AG04449 (cell line): ENCODE measurements at regions not wholly inside any gene's neighbourhood (a gene's known extent, or its start where the extent isn't known, plus 50 kb on each side); places are given as distances from the start of the nearest gene placed in this dataset.

Experiments
- CTCF ChIA-PET: fragments of 350-600 bp; formaldehyde crosslinking; extraction: SDS; loops from one replicate; lab custom pipeline; 2021; ENCODE audit warnings: antibody characterized with exemption; lab: Yijun Ruan, JAX
- POLR2A ChIA-PET: fragments of 400-600, 350-600 bp; formaldehyde crosslinking; extraction: SDS; loops from one replicate; lab custom pipeline; 2020; ENCODE audit warnings: antibody characterized with exemption, inconsistent platforms; lab: Yijun Ruan, JAX
- DNase-seq: peaks from one replicate; pipeline ENCODE4 v3.0.0-alpha.2; 2010; ENCODE audit warnings: low read depth, low spot score
- H3K4me3 ChIP-seq: 2 replicates; pipeline ENCODE4 v1.5.1; 2011; ENCODE audit warnings: low read depth, mild to moderate bottlenecking, control low read depth, low read length
- TF ChIP-seq, protein P1 (sequence below): IDR thresholded peaks from one replicate; pipeline ENCODE4 v1.5.1; 2011; ENCODE audit warnings: mild to moderate bottlenecking, moderate library complexity, low read length, control low read depth, inconsistent platforms; ENCODE audit not compliant: insufficient read depth; ENCODE audit errors: missing control alignments

DNA sequence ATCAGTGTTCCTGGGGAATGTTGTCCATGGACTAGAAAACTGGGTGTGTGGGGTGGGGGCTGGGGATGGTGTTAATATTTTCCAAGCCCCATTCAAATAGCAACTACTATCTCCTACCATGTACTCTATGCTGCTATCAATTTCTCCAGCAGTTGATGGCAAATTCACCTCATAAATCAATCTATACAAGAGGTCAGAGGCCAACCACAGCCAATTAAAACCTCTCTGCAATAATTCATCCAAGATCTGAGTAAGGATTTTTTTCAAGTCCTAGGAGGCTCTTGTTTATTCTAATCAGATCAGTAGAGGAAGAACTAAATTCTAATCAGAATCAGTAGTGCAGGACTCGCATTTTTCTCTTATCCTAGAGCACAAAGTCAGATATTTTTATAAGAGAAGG, 73.4 kb upstream of the WT1 start:
- TF ChIP-seq, protein P1, sequence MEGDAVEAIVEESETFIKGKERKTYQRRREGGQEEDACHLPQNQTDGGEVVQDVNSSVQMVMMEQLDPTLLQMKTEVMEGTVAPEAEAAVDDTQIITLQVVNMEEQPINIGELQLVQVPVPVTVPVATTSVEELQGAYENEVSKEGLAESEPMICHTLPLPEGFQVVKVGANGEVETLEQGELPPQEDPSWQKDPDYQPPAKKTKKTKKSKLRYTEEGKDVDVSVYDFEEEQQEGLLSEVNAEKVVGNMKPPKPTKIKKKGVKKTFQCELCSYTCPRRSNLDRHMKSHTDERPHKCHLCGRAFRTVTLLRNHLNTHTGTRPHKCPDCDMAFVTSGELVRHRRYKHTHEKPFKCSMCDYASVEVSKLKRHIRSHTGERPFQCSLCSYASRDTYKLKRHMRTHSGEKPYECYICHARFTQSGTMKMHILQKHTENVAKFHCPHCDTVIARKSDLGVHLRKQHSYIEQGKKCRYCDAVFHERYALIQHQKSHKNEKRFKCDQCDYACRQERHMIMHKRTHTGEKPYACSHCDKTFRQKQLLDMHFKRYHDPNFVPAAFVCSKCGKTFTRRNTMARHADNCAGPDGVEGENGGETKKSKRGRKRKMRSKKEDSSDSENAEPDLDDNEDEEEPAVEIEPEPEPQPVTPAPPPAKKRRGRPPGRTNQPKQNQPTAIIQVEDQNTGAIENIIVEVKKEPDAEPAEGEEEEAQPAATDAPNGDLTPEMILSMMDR: no peak
- no peak overlapping the region for H3K4me3 ChIP-seq
- DNase-seq: no peak
- POLR2A ChIA-PET: no interaction called here
- CTCF ChIA-PET: no interaction called here

DNA sequence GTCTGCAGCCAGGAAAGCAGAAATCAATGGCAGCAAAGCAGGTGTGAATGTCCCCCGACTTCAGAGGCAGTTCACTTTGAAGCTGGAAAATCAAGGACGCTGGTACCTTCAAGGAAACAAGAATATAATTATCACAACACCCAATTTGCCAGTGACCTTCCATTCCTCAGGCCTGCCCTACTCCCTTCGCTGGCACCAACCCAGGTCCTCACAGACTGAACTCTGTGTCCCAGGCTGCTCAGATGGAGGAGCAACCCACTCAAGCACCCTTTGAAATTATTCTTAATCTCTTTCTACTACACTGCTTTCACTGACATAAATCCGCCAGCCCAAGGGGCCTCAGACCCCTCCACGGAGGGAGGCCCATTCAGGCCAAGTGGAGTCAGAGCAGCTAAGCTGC, 64.7 kb upstream of the WT1 start:
- ChIA-PET POLR2A (no interaction called here), CTCF (no interaction called here)

DNA sequence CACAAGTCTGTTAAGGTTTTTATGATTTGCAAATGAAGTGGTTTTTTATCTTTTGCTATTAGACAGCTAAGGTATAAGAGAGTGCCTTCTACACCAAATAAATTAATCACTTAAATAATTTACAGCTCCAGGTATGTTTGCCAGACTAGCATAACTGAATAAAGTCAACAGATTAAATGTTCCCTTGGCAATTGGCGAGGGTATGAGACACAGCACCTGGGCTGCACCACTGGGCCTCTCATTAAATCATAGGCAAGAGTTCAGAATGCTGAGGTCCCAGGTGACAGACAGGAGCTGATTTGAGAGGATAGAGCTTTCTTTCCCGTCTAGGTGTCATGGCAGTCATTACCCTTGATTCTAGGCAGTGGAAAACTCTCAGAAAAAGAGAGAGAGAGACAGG, 62.6 kb upstream of the WT1 start:
- CTCF ChIA-PET: no interaction called here
- no peak for DNase-seq
- POLR2A ChIA-PET: no interaction called here
- no peak overlapping the region for H3K4me3 ChIP-seq
- TF ChIP-seq, protein P1: no peak

More for the DNA sequence above, 64.7 kb upstream of the WT1 start:
- H3K4me3 ChIP-seq: no peak overlapping the region
- TF ChIP-seq, protein P1: no peak
- DNase-seq: no peak

DNA sequence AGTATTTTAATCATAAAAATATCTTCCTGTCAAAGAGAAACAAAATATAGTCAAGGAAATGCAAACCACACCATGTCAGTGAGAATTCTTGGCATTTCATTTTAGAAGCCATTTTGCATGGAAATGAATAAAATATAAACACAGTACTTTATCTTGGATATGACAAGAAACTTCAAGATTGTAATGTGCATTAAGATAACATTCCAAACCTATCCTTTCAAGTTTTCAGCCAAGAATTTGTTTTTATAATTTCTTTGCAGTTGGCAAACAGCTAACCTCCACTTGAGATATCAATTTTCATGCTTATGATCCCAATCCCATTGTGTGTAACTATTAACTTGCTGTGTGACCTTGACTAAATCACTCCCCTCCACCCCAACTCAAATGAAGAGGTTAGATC, 59.3 kb upstream of the WT1 start:
- no peak for DNase-seq
- ChIA-PET CTCF (no interaction called here), POLR2A (no interaction called here)
- no peak overlapping the region for H3K4me3 ChIP-seq
- TF ChIP-seq, protein P1: no peak

DNA sequence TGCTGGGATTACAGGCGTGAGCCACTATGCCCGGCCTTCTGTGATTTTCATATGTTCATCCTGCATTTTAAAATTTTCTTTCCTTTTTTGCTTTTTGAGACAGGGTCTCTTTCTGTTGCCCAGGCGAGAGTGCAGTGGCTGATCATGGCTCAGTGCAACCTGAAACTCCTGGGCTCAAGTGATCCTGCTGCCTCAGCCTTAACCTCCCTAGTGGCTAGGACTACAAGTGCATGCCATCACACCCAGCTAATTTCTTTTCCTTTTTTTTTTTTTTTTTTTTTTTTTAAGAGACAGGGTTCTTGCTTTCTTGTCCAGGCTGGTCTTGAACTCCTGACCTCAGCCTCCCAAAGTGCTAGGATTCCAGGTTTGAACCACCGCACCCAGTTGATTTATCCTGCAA, 54.1 kb upstream of the WT1 start:
- no peak overlapping the region for H3K4me3 ChIP-seq
- TF ChIP-seq, protein P1: no peak
- DNase-seq: no peak
- CTCF ChIA-PET: no interaction called here
- POLR2A ChIA-PET: no interaction called here

DNA sequence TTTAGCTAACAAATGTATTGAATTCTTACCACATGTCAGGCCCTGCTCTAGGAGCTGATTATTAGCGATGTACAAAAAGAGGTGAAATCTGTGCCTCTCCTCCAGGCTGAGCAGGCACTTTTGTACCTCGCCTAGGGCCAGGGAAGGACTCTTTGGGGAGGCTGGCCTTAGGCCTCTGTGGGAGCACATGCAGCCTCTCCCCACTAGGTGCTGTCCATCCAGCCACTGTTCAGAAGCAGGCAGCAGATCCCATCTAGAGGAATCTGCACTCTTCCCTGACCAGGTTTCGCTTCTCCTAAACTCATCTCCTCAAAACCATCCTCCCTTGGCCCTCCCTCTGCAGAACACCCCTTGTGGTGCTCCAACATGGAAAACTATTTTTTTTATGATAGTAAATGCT, 51.9 kb upstream of the WT1 start:
- ChIA-PET CTCF (no interaction called here), POLR2A (no interaction called here)
- no peak for DNase-seq
- TF ChIP-seq, protein P1: peak; percentile 11
- H3K4me3 ChIP-seq: no peak overlapping the region
